ENCODE measurements at regions not wholly inside any gene's neighbourhood (a gene's known extent, or its start where the extent isn't known, plus 50 kb on each side); places are given as distances from the start of the nearest gene placed in this dataset.
"Not testable (repeated sequence)": the region's sequence is repeated elsewhere in the genome, so short reads cannot be mapped to it uniquely, and the experiment has no call there.

- Mint-ChIP-seq H3K36me3 (ENCODE audit: low read depth) (no peaks in the 10 kb centered on the region), H3K27ac (no peak overlapping the region), H3K4me1 (ENCODE audit: low read depth) (no peaks in the 10 kb centered on the region), H3K27me3 (ENCODE audit: low read depth) (peaks cover 14% of the 10 kb centered on the region), H3K9me3 (no peaks in the 10 kb centered on the region), H3K4me3 (ENCODE audit: low read depth) (no peak overlapping the region)
- DNase-seq (ENCODE audit: low spot score) = no peak
- intact Hi-C loops (cut with micrococcal nuclease) = no loop called here
Measured at GRCh38 chr6:43886717-43887339, 116.8 kb downstream of the VEGFA start.

DNA sequence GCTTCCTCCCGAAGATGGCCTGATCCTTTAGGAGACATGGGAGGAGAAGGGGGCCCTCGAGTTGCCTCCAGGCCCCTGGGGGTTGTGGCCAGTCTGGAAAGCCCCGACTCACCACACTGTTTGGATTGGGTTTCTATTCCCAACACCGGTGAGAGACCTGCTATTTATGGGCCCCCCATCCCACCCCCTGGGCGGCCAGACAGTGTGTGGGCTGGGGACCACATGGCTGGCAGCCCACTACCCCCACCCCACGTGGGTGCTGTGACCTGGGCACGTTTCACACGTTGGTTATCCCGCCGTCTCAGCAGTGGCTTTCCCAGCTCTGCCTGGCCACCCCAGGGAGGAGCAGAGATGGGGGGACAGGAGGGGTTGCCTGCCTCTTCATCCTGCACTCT lies 116.1 kb downstream of the VEGFA start:
- Mint-ChIP-seq H3K27ac (no peak overlapping the region), H3K4me1 (ENCODE audit: low read depth) (no peaks in the 10 kb centered on the region), H3K36me3 (ENCODE audit: low read depth) (no peaks in the 10 kb centered on the region), H3K9me3 (no peaks in the 10 kb centered on the region), H3K27me3 (ENCODE audit: low read depth) (peaks cover 11% of the 10 kb centered on the region), H3K4me3 (ENCODE audit: low read depth) (no peak overlapping the region)
- DNase-seq (ENCODE audit: low spot score) = no peak
- intact Hi-C loops (cut with micrococcal nuclease) = no loop called here

GRCh38 chr6:43885399-43886066 lies 115.5 kb downstream of the VEGFA start:
- Mint-ChIP-seq H3K4me3 (ENCODE audit: low read depth) (no peak overlapping the region), H3K4me1 (ENCODE audit: low read depth) (no peaks in the 10 kb centered on the region), H3K27me3 (ENCODE audit: low read depth) (peaks cover 8% of the 10 kb centered on the region), H3K9me3 (no peaks in the 10 kb centered on the region), H3K36me3 (ENCODE audit: low read depth) (no peaks in the 10 kb centered on the region), H3K27ac (no peak overlapping the region)
- intact Hi-C loops (cut with micrococcal nuclease) = no loop called here
- no peak for DNase-seq (ENCODE audit: low spot score)

- no peak overlapping the region for H3K4me3 Mint-ChIP-seq (ENCODE audit: low read depth)
- no peaks in the 10 kb centered on the region for H3K36me3 Mint-ChIP-seq (ENCODE audit: low read depth)
- intact Hi-C loops (cut with micrococcal nuclease) = no loop called here
- peaks cover 2% of the 10 kb centered on the region for H3K27me3 Mint-ChIP-seq (ENCODE audit: low read depth)
- no peak for DNase-seq (ENCODE audit: low spot score)
- H3K9me3 Mint-ChIP-seq = no peaks in the 10 kb centered on the region
- H3K4me1 Mint-ChIP-seq (ENCODE audit: low read depth) = no peaks in the 10 kb centered on the region
- H3K27ac Mint-ChIP-seq = no peak overlapping the region
Measured at GRCh38 chr6:43884652-43885022, 114.6 kb downstream of the VEGFA start.

DNA sequence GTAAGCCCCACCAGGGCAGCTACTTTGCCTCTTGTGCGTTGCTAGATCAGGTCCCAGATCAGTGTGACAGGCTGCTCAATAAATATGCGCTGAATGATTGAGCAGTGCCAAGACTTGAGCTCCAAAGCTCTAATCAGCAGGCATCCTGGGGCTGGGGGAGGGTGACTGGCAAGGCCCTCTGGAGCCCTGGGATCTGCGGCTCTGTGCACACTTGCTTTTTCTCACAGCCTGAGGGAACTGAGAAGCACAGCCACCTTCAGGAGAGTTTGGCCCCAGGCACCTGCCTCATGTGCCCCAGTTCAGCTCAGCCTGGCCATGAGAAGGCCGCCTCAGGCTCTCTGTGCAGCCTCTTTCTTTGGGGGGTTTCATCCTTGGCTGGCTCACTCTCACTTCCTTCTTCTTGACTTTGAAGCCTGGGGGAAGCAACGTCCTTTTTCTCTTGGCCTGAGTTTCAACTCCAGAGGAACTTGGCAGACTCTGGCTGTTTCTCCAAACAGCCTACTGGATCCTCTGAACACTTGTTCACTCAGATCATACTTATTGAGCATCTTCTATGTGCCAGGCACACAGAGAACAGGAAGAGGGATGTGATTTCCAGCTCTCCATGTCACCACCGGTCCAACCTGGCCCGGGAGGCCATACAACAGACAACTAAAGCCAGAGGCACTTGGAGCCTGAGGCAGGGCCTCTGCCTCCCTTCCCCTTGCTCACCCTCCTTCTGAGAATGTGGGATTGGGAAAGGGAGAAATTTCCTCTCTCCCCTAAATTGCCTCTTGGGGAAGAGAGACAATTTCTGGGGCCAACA lies 114.0 kb downstream of the VEGFA start:
- H3K27ac Mint-ChIP-seq = no peak overlapping the region
- no peaks in the 10 kb centered on the region for H3K4me1 Mint-ChIP-seq (ENCODE audit: low read depth)
- H3K4me3 Mint-ChIP-seq (ENCODE audit: low read depth) = no peak overlapping the region
- H3K9me3 Mint-ChIP-seq = no peaks in the 10 kb centered on the region
- H3K36me3 Mint-ChIP-seq (ENCODE audit: low read depth) = no peaks in the 10 kb centered on the region
- intact Hi-C loops (cut with micrococcal nuclease) = no loop called here
- no peak for DNase-seq (ENCODE audit: low spot score)
- no peaks in the 10 kb centered on the region for H3K27me3 Mint-ChIP-seq (ENCODE audit: low read depth)

DNA sequence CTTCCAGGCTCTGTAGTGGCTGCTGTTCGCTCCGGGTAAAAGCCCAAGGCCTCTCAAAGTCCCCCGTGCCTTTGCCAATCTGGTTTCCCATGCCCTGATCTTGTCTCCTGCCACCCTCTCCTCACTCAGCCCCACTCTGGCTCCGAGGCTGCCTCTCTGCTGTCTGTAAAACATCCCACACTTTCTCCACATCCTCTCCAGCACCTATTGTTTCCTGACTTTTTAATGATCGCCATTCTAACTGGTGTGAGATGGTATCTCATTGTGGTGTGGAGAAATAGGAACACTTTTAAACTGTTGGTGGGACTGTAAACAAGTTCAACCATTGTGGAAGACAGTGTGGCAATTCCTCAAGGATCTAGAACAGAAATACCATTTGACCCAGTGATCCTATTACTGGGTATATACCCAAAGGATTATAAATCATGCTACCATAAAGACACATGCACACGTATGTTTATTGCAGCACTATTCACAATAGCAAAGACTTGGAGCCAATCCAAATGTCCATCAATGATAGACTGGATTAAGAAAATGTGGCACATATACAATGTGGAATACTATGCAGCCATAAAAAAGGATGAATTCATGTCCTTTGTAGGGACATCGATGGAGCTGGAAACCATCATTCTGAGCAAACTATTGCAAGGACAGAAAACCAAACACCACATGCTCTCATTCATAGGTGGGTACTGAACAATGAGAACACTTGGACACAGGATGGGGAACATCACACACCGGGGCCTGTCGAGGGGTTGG lies 112.9 kb downstream of the VEGFA start:
- DNase-seq (ENCODE audit: low spot score); H3K4me1 Mint-ChIP-seq (ENCODE audit: low read depth); H3K36me3 Mint-ChIP-seq (ENCODE audit: low read depth); intact Hi-C loops (cut with micrococcal nuclease); H3K27me3 Mint-ChIP-seq (ENCODE audit: low read depth); H3K9me3 Mint-ChIP-seq; H3K4me3 Mint-ChIP-seq (ENCODE audit: low read depth); H3K27ac Mint-ChIP-seq: not testable (repeated sequence)

DNA sequence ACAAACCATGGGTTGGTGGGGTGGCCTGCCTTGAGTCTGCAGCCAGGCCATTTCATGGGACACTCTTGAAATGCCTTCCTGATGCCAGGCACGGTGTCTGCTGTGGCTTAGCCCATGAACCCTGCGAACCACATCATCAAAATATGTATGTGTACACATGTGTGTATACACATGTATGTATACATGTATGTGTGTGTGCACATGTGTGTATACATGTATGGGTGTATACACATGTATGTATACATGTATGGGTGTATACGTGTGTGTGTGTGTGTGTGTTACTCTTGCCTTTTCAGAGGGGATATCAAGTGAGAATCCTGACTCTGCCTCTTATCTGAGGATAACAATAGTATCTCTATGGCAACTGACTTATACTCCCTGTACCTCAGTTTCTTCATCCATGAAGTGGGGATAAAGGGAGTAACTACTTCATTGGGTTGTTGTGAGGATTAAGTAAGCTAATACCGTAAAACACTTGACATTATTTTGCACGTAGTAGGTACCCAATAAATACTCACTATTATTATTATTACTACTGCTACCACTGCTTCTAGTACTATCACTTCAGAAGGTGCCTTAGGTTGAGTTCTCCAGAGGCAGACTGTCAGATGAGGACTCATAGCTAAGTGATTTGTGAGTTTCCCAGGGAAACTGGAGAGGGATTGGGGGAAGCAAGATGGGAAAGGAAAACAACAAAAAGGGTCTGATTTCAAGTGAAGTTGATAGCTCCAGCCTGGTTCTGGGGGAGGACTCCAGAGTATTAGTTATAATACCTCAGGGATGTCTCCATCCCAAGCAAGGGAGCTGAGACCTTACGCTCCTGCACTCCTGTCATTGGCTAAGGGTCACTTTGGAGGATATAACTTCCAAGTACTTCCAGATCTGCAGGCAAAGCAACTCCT lies 110.5 kb downstream of the VEGFA start:
- H3K4me1 Mint-ChIP-seq (ENCODE audit: low read depth) = no peaks in the 10 kb centered on the region
- no peaks in the 10 kb centered on the region for H3K27me3 Mint-ChIP-seq (ENCODE audit: low read depth)
- no peak overlapping the region for H3K27ac Mint-ChIP-seq
- H3K9me3 Mint-ChIP-seq = no peaks in the 10 kb centered on the region
- no peaks in the 10 kb centered on the region for H3K36me3 Mint-ChIP-seq (ENCODE audit: low read depth)
- no peak overlapping the region for H3K4me3 Mint-ChIP-seq (ENCODE audit: low read depth)
- intact Hi-C loops (cut with micrococcal nuclease) = no loop called here
- DNase-seq (ENCODE audit: low spot score) = no peak

DNA sequence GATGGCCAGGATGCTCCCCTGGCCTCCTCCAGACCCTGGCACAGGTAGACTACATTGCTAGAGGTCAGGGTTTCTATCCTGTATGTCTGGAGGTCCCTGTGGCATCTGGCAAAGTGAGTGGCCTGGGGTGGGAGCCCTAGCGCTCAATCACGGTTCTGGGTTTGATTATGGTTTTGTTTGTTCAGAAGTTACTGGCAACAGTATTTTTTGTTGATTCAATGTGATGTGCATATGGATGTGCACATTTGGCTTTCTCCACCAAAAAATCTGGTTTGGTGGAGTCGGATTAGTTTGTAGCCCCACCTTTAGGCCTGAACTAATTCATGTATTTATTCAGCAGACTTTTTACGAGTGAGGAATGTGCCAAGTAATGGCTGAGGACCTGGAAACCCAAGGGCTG lies 109.7 kb downstream of the VEGFA start:
- H3K4me1 Mint-ChIP-seq (ENCODE audit: low read depth) = no peaks in the 10 kb centered on the region
- DNase-seq (ENCODE audit: low spot score) = no peak
- no peaks in the 10 kb centered on the region for H3K27me3 Mint-ChIP-seq (ENCODE audit: low read depth)
- no peak overlapping the region for H3K27ac Mint-ChIP-seq
- no peaks in the 10 kb centered on the region for H3K36me3 Mint-ChIP-seq (ENCODE audit: low read depth)
- intact Hi-C loops (cut with micrococcal nuclease) = no loop called here
- H3K4me3 Mint-ChIP-seq (ENCODE audit: low read depth) = no peak overlapping the region
- H3K9me3 Mint-ChIP-seq = no peaks in the 10 kb centered on the region

DNA sequence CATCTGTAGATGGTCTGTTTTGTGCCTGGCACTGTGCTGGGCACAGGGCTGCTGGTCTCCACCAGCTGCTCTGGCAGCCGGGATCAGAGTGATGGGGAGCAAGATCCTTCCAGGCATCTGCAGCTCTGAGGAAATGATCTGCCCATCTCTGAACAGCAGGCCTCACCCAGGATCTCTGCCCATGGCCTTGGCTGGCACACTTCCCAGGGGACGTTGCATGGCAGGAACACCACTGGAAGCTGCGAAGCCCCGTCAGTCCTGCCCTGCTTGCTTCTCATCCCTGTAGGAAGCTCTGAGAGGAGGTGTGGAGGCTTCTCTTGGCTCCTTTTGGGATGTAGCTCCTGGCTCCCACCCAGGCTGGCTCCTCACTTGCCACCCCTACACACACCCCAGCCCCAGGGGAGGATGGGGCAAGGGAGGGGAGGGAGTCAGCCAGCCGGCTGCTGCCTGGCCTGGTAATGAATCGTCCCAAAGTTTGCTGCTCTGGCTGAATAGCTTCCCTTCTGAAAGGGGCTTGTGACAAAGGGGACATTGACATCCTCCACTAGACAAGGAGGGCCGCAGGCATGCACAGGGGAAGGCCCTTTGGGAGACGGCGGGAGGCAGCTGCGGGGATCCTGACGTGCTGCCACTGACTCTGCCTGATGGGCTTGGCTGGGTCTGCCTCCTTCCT lies 108.9 kb downstream of the VEGFA start:
- Mint-ChIP-seq H3K36me3 (ENCODE audit: low read depth) (no peaks in the 10 kb centered on the region), H3K4me1 (ENCODE audit: low read depth) (no peaks in the 10 kb centered on the region), H3K9me3 (no peaks in the 10 kb centered on the region), H3K27me3 (ENCODE audit: low read depth) (peaks cover under 1% of the 10 kb centered on the region), H3K4me3 (ENCODE audit: low read depth) (no peak overlapping the region), H3K27ac (no peak overlapping the region)
- DNase-seq (ENCODE audit: low spot score) = no peak
- intact Hi-C loops (cut with micrococcal nuclease) = no loop called here

- Mint-ChIP-seq H3K9me3 (no peaks in the 10 kb centered on the region), H3K4me3 (ENCODE audit: low read depth) (no peak overlapping the region), H3K36me3 (ENCODE audit: low read depth) (no peaks in the 10 kb centered on the region), H3K27me3 (ENCODE audit: low read depth) (peaks cover 6% of the 10 kb centered on the region), H3K4me1 (ENCODE audit: low read depth) (no peaks in the 10 kb centered on the region), H3K27ac (no peak overlapping the region)
- intact Hi-C loops (cut with micrococcal nuclease) = no loop called here
- no peak for DNase-seq (ENCODE audit: low spot score)
Measured at GRCh38 chr6:43878127-43878634, 108.2 kb downstream of the VEGFA start.

GRCh38 chr6:43877463-43878126 lies 107.6 kb downstream of the VEGFA start:
- peaks cover 7% of the 10 kb centered on the region for H3K27me3 Mint-ChIP-seq (ENCODE audit: low read depth)
- H3K4me1 Mint-ChIP-seq (ENCODE audit: low read depth) = no peaks in the 10 kb centered on the region
- H3K4me3 Mint-ChIP-seq (ENCODE audit: low read depth) = no peak overlapping the region
- intact Hi-C loops (cut with micrococcal nuclease) = no loop called here
- no peaks in the 10 kb centered on the region for H3K36me3 Mint-ChIP-seq (ENCODE audit: low read depth)
- DNase-seq (ENCODE audit: low spot score) = no peak
- H3K9me3 Mint-ChIP-seq = no peaks in the 10 kb centered on the region
- H3K27ac Mint-ChIP-seq = no peak overlapping the region

All from activated T-helper 2 cell treated with anti-CD3 and anti-CD28 coated beads, Interferon-gamma antibody, Interleukin-2, Interleukin-4, amounts not matched to agents 10 μg/mL and 5 μg/mL and 100 μg/mL, durations not matched to agents 14 hours and 24 hours and 36 hours (primary cell).